ENCODE measurements at regions not wholly inside any gene's neighbourhood (a gene's known extent, or its start where the extent isn't known, plus 50 kb on each side); places are given as distances from the start of the nearest gene placed in this dataset.

DNA sequence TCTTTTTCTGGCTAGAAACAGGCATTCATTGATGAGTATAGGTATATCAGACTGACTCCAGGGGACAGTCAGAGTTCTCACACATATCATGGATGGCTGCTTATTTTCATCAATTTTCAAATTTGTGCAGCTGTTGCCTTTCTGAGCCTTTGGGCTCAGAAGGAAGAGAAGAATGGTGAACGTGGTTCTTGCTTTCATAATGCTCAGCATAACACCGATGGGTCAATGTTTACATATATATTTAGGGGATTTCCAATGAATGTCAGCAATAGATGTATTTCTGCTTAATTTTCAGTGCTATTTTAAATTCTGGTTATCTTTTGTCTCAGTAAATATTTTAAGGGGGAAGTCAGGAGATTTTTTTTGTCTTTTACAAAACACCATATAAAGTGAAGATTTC, 581.4 kb upstream of the DPPA4 start:
- Histone ChIP-seq H3K79me2 (ENCODE audit: insufficient read depth, low read depth, low read length) (no peaks in the 10 kb centered on the region), H3K27ac (ENCODE audit: low read depth, low read length, poor library complexity, severe bottlenecking) (no peak overlapping the region), H3K9me2 (ENCODE audit: insufficient read depth, low read length) (no peaks in the 10 kb centered on the region), H3K9me3 (ENCODE audit: low read length) (no peaks in the 10 kb centered on the region), H4K20me1 (ENCODE audit: insufficient read depth, low read length) (no peaks in the 10 kb centered on the region), H3K4me1 (ENCODE audit: insufficient read depth, low read length, poor library complexity, severe bottlenecking) (no peaks in the 10 kb centered on the region), H3K4me2 (ENCODE audit: low read length) (no peak overlapping the region), H3K36me3 (ENCODE audit: insufficient read depth, low read length) (no peaks in the 10 kb centered on the region), H3K4me3 (ENCODE audit: low read depth, low read length, poor library complexity, severe bottlenecking) (no peak overlapping the region), H2AFZ (ENCODE audit: low read length) (no peak overlapping the region)
- ChIA-PET POLR2A (no interaction called here), CTCF (ENCODE audit: unreplicated experiment) (no interaction called here)
- intact Hi-C loops (cut with micrococcal nuclease; ENCODE audit: unreplicated experiment) = no loop called here
- DNase-seq (ENCODE audit: low spot score) = no peak
- TF ChIP-seq EZH2phosphoT487 (IDR thresholded peaks at IDR 0.05; ENCODE audit: borderline replicate concordance, low read depth, low read length) = no peak
- no peak for TF ChIP-seq CTCF (conservative IDR thresholded peaks at IDR 0.05; ENCODE audit: low read length)
- BruUV-seq (replicated peaks) = no TSS peak

DNA sequence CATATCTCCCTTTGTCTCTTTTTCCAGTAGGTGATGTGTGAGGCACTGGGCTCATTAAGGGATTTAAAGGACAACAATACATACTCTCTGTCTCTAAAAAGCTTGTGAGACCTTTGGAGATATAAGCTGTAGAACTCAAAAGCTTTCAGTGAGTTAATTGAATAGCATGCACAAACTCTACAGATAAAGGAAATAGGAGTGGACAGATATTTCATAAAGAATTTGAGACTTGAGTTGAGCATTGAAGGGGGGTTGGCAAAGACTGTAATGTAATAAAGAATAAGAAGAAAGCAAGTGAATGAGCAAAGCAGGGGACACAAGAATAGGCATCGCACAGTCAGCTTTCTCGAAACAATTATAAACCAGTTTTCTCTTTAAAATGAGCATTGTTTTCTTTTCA, 583.4 kb upstream of the DPPA4 start:
- ChIA-PET POLR2A (no interaction called here), CTCF (ENCODE audit: unreplicated experiment) (no interaction called here)
- H3K79me2 ChIP-seq (ENCODE audit: insufficient read depth, low read depth, low read length) = no peaks in the 10 kb centered on the region
- DNase-seq (ENCODE audit: low spot score) = no peak
- no peaks in the 10 kb centered on the region for H3K9me3 ChIP-seq (ENCODE audit: low read length)
- H3K9me2 ChIP-seq (ENCODE audit: insufficient read depth, low read length) = no peaks in the 10 kb centered on the region
- H4K20me1 ChIP-seq (ENCODE audit: insufficient read depth, low read length) = no peaks in the 10 kb centered on the region
- no peak overlapping the region for H3K4me2 ChIP-seq (ENCODE audit: low read length)
- no TSS peak for BruUV-seq (replicated peaks)
- H3K27ac ChIP-seq (ENCODE audit: low read depth, low read length, poor library complexity, severe bottlenecking) = no peak overlapping the region
- intact Hi-C loops (cut with micrococcal nuclease; ENCODE audit: unreplicated experiment) = no loop called here
- no peak overlapping the region for H2AFZ ChIP-seq (ENCODE audit: low read length)
- no peaks in the 10 kb centered on the region for H3K4me1 ChIP-seq (ENCODE audit: insufficient read depth, low read length, poor library complexity, severe bottlenecking)
- no peak for TF ChIP-seq CTCF (conservative IDR thresholded peaks at IDR 0.05; ENCODE audit: low read length)
- TF ChIP-seq EZH2phosphoT487 (IDR thresholded peaks at IDR 0.05; ENCODE audit: borderline replicate concordance, low read depth, low read length) = no peak
- H3K4me3 ChIP-seq (ENCODE audit: low read depth, low read length, poor library complexity, severe bottlenecking) = no peak overlapping the region
- no peaks in the 10 kb centered on the region for H3K36me3 ChIP-seq (ENCODE audit: insufficient read depth, low read length)

DNA sequence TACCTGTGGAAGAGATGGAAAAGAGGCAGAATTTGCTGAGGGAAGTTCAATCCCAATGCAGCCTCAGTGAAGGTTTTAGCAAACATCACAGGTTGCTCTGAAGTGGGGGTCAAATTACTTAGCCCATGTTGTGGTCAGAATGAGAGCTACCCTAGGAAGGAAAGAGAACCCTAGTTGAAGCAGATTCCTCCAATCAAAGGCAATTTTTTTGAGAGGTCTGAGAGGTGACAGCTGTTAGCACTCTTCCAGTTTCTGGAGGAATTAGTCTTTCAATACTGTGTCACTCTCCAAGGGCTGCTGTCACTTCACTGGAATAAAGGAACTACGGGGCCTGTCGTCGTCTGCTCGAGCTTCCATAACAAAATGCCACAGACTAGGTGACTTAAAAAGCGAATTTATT, 584.2 kb upstream of the DPPA4 start:
- POLR2A ChIA-PET = no interaction called here
- H3K36me3 ChIP-seq (ENCODE audit: insufficient read depth, low read length) = no peaks in the 10 kb centered on the region
- no peaks in the 10 kb centered on the region for H3K9me2 ChIP-seq (ENCODE audit: insufficient read depth, low read length)
- no peak for DNase-seq (ENCODE audit: low spot score)
- no peaks in the 10 kb centered on the region for H3K9me3 ChIP-seq (ENCODE audit: low read length)
- CTCF ChIA-PET (ENCODE audit: unreplicated experiment) = no interaction called here
- no peaks in the 10 kb centered on the region for H3K4me1 ChIP-seq (ENCODE audit: insufficient read depth, low read length, poor library complexity, severe bottlenecking)
- H2AFZ ChIP-seq (ENCODE audit: low read length) = no peak overlapping the region
- no peaks in the 10 kb centered on the region for H4K20me1 ChIP-seq (ENCODE audit: insufficient read depth, low read length)
- TF ChIP-seq CTCF (conservative IDR thresholded peaks at IDR 0.05; ENCODE audit: low read length) (no peak), EZH2phosphoT487 (IDR thresholded peaks at IDR 0.05; ENCODE audit: borderline replicate concordance, low read depth, low read length) (no peak)
- no peaks in the 10 kb centered on the region for H3K79me2 ChIP-seq (ENCODE audit: insufficient read depth, low read depth, low read length)
- no peak overlapping the region for H3K27ac ChIP-seq (ENCODE audit: low read depth, low read length, poor library complexity, severe bottlenecking)
- no peak overlapping the region for H3K4me3 ChIP-seq (ENCODE audit: low read depth, low read length, poor library complexity, severe bottlenecking)
- no peak overlapping the region for H3K4me2 ChIP-seq (ENCODE audit: low read length)
- no TSS peak for BruUV-seq (replicated peaks)
- intact Hi-C loops (cut with micrococcal nuclease; ENCODE audit: unreplicated experiment) = no loop called here
